Mucosa of descending colon (tissue), 3 donors: ENCODE measurements at regions not wholly inside any gene's neighbourhood (a gene's known extent, or its start where the extent isn't known, plus 50 kb on each side); places are given as distances from the start of the nearest gene placed in this dataset.
A peak's percentile ranks its signal among the peaks of the same experiment; 100 is the strongest.

Experiments used
- ATAC-seq: fragments of 200-7000 bp; cut with Tn5 transposase; one replicate; pipeline ENCODE4 v1.9.1; 2020; ENCODE audit warnings: mild to moderate bottlenecking, moderate library complexity
- DNase-seq, 3 donors: peaks; one replicate each; pipeline ENCODE4 v3.0.0-alpha.2; 2020
- H3K36me3 ChIP-seq: fragments of 200-600 bp; one replicate; pipeline ENCODE4 v1.8.0; 2021; ENCODE audit warnings: low read depth, mild to moderate bottlenecking
- H3K4me1 ChIP-seq: fragments of 200-600 bp; one replicate; pipeline ENCODE4 v1.8.0; 2021; ENCODE audit warnings: low read depth, mild to moderate bottlenecking
- H3K4me3 ChIP-seq: fragments of 200-600 bp; one replicate; pipeline ENCODE4 v1.8.0; 2021; ENCODE audit warnings: mild to moderate bottlenecking
- H3K9me3 ChIP-seq: fragments of 200-600 bp; one replicate; pipeline ENCODE4 v1.8.0; 2021; ENCODE audit warnings: mild to moderate bottlenecking
- CTCF ChIP-seq: fragments of 200-600 bp; IDR thresholded peaks from one replicate; pipeline ENCODE4 v1.8.0; 2022; ENCODE audit warnings: antibody characterized with exemption, mild to moderate bottlenecking
- intact Hi-C, 2 donors: fragments of 100-400 bp; cut with DNase I in 1 of 2; cut with micrococcal nuclease in 1 of 2; formaldehyde crosslinking; loops; one replicate each; pipeline versions ENCODE4 v1.11.0 to v1.11.1; 2022; cut with DNase I, micrococcal nuclease
- donor health status: DM: no; HTN: no; CAD: no; lungs with moderate emphysema.
- donor health status: DM: no; HTN: no; CAD: no.
- donor health status: DM: no; HTN: yes; CAD: no.

GRCh38 chr18:22318745-22319407 lies 98.8 kb downstream of the CTAGE1 start:
- Histone ChIP-seq H3K36me3 (no peaks in the 10 kb centered on the region), H3K4me1 (no peaks in the 10 kb centered on the region), H3K9me3 (no peaks in the 10 kb centered on the region), H3K4me3 (no peak overlapping the region)
- intact Hi-C loops, result no loop called here
- DNase-seq (no peak), ATAC-seq (no peak)
- no peak for TF ChIP-seq CTCF

- no peak overlapping the region for H3K4me3 ChIP-seq
- ATAC-seq (no peak), DNase-seq (no peak)
- intact Hi-C loops, result no loop called here
- no peaks in the 10 kb centered on the region for H3K36me3 ChIP-seq
- H3K4me1 ChIP-seq, result no peaks in the 10 kb centered on the region
- H3K9me3 ChIP-seq, result no peaks in the 10 kb centered on the region
- no peak for TF ChIP-seq CTCF
Measured at GRCh38 chr18:22314420-22314819, 103.3 kb downstream of the CTAGE1 start.

- TF ChIP-seq CTCF, result no peak
- intact Hi-C loops, result no loop called here
- no peak overlapping the region for H3K4me3 ChIP-seq
- no peaks in the 10 kb centered on the region for H3K9me3 ChIP-seq
- DNase-seq, result no peak
- no peak for ATAC-seq
- H3K4me1 ChIP-seq, result no peaks in the 10 kb centered on the region
- H3K36me3 ChIP-seq, result no peaks in the 10 kb centered on the region
Measured at GRCh38 chr18:22314001-22314400, 103.7 kb downstream of the CTAGE1 start.

- DNase-seq (no peak), ATAC-seq (no peak)
- no peak for TF ChIP-seq CTCF
- Histone ChIP-seq H3K9me3 (no peaks in the 10 kb centered on the region), H3K36me3 (no peaks in the 10 kb centered on the region), H3K4me3 (no peak overlapping the region), H3K4me1 (no peaks in the 10 kb centered on the region)
- intact Hi-C loops, result no loop called here
Measured at GRCh38 chr18:22311301-22311700, 106.4 kb downstream of the CTAGE1 start.

GRCh38 chr18:22309191-22309590 lies 108.5 kb downstream of the CTAGE1 start:
- no peaks in the 10 kb centered on the region for H3K4me1 ChIP-seq
- no peaks in the 10 kb centered on the region for H3K36me3 ChIP-seq
- ATAC-seq (no peak), DNase-seq (no peak)
- no peak for TF ChIP-seq CTCF
- no peak overlapping the region for H3K4me3 ChIP-seq
- no peaks in the 10 kb centered on the region for H3K9me3 ChIP-seq
- intact Hi-C loops, result no loop called here

GRCh38 chr18:22307528-22307927 lies 110.2 kb downstream of the CTAGE1 start:
- intact Hi-C loops, result no loop called here
- DNase-seq (no peak), ATAC-seq (peak; percentile 61)
- Histone ChIP-seq H3K9me3 (no peaks in the 10 kb centered on the region), H3K4me3 (no peak overlapping the region), H3K4me1 (no peaks in the 10 kb centered on the region), H3K36me3 (no peaks in the 10 kb centered on the region)
- TF ChIP-seq CTCF, result no peak
